Hypothalamus (tissue), 51 donors: ENCODE measurements at regions not wholly inside any gene's neighbourhood (a gene's known extent, or its start where the extent isn't known, plus 50 kb on each side); places are given as distances from the start of the nearest gene placed in this dataset.
A peak's percentile ranks its signal among the peaks of the same experiment; 100 is the strongest.

Source experiments
- DNase-seq, 51 donors: peaks; one replicate each; lab custom pipeline; 2025; lab: John Stamatoyannopoulos, UW

GRCh38 chr5:116668390-116668789 is 93.8 kb upstream of the SEMA6A start:
- no peak for DNase-seq

- no peak for DNase-seq
These were observed 92.3 kb upstream of the SEMA6A start for GRCh38 chr5:116666901-116667300.

GRCh38 chr5:116664988-116665387 is 90.4 kb upstream of the SEMA6A start:
- no peak for DNase-seq

GRCh38 chr5:116663081-116663480 is 88.5 kb upstream of the SEMA6A start:
- no peak for DNase-seq

GRCh38 chr5:116661419-116661818 is 86.8 kb upstream of the SEMA6A start:
- DNase-seq: no peak

GRCh38 chr5:116660929-116661328 is 86.3 kb upstream of the SEMA6A start:
- DNase-seq: no peak

- DNase-seq: no peak
These were observed 84.2 kb upstream of the SEMA6A start for GRCh38 chr5:116658830-116659229.

GRCh38 chr5:116658141-116658540 is 83.5 kb upstream of the SEMA6A start:
- DNase-seq: no peak

GRCh38 chr5:116655431-116655830 is 80.8 kb upstream of the SEMA6A start:
- no peak for DNase-seq

- no peak for DNase-seq
These were observed 80.3 kb upstream of the SEMA6A start for GRCh38 chr5:116654925-116655324.

GRCh38 chr5:116652903-116653302 is 78.3 kb upstream of the SEMA6A start:
- DNase-seq: peak in 2 of 51 donors; percentile 53 to 68

GRCh38 chr5:116652196-116652729 is 77.6 kb upstream of the SEMA6A start:
- DNase-seq: peak in 44 of 51 donors; percentile 5 to 91 (median 68)

- peak in 1 of 51 donors; percentile 18 for DNase-seq
These were observed 77.0 kb upstream of the SEMA6A start for GRCh38 chr5:116651653-116652052.

GRCh38 chr5:116650964-116651363 is 76.3 kb upstream of the SEMA6A start:
- DNase-seq: no peak

GRCh38 chr5:116650544-116650943 is 75.9 kb upstream of the SEMA6A start:
- DNase-seq: peak in 38 of 51 donors; percentile 5 to 75 (median 34)

GRCh38 chr5:116646611-116647289 is 72.1 kb upstream of the SEMA6A start:
- DNase-seq: no peak

- DNase-seq: no peak
These were observed 71.0 kb upstream of the SEMA6A start for GRCh38 chr5:116645627-116646026.

GRCh38 chr5:116640236-116640635 is 65.6 kb upstream of the SEMA6A start:
- no peak for DNase-seq

- DNase-seq: no peak
These were observed 62.6 kb upstream of the SEMA6A start for GRCh38 chr5:116637149-116637740.

GRCh38 chr5:116632890-116633289 is 58.3 kb upstream of the SEMA6A start:
- DNase-seq: no peak

GRCh38 chr5:116631147-116631546 is 56.5 kb upstream of the SEMA6A start:
- no peak for DNase-seq

GRCh38 chr5:116629168-116629567 is 54.5 kb upstream of the SEMA6A start:
- no peak for DNase-seq
